ENCODE measurements at regions not wholly inside any gene's neighbourhood (a gene's known extent, or its start where the extent isn't known, plus 50 kb on each side); places are given as distances from the start of the nearest gene placed in this dataset.

DNA sequence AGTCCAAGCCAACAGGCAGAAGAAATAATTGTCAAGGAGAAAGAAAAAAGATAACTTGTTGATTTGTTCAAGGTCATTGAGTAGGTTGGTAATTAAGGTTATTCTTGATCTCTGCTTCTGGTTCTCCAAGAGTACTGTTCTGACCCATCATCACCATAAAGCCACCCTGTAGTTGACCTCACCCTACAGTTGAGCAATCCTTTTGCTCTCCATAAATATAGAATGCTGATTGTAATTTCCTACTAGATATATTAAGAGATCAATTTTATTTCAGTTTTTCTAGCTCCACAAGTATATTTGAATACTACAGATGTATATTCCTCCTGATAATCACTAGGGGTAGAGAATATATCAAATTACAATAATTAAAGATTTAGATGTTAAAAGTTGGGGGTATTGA, 350.5 kb upstream of the PDE3A start:
- no peak for TF ChIP-seq POLR2AphosphoS5 (IDR thresholded peaks at IDR 0.05; ENCODE audit: low read depth, low read length)
- no peak for TF ChIP-seq POLR2A (IDR thresholded peaks at IDR 0.05; ENCODE audit: low read depth, low read length)
- no peak for TF ChIP-seq TAF1 (IDR thresholded peaks at IDR 0.05; ENCODE audit: borderline replicate concordance, low read depth, low read length)

Data from GM12892 (cell line).